ENCODE measurements at regions not wholly inside any gene's neighbourhood (a gene's known extent, or its start where the extent isn't known, plus 50 kb on each side); places are given as distances from the start of the nearest gene placed in this dataset.

DNA sequence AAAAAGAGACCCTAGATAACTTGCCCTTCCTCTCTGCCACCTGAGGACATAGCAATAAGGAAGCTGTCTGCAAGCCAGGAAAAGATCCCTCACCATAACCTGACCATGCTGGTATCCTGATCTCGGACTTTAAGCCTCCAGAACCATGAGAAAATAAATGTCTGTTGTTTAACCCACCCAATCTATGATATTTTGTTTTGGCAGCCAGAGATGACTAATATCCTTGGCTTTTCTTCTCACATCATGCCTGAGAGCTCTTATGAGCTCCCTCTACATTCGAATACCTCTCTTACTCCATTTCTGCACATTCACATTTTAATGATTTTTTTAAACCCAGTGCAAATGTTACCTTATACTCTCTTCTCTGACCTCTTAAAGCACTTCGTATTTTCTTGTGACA, 214.0 kb upstream of the CHRM2 start:
- Histone ChIP-seq H3K27ac (ENCODE audit: low read depth, low read length) (no peak overlapping the region), H2AFZ (ENCODE audit: low read depth, low read length, severe bottlenecking) (no peak overlapping the region), H3F3A (ENCODE audit: insufficient read depth) (no peaks in the 10 kb centered on the region), H3K9me2 (replicated peaks; ENCODE audit: insufficient read depth, low read length) (no peaks in the 10 kb centered on the region), H3K9ac (ENCODE audit: low read length) (no peak overlapping the region), H3K79me2 (ENCODE audit: insufficient read depth, low read length) (no peaks in the 10 kb centered on the region), H4K20me1 (ENCODE audit: low read depth, low read length) (no peaks in the 10 kb centered on the region), H3K27me3 (ENCODE audit: low read length) (no peaks in the 10 kb centered on the region), H3K36me3 (ENCODE audit: low read length) (no peaks in the 10 kb centered on the region), H3K4me3 (ENCODE audit: insufficient read depth, low read length, poor library complexity, severe bottlenecking) (no peak overlapping the region), H3K9me3 (ENCODE audit: insufficient read depth, low read length) (no peaks in the 10 kb centered on the region), H3K4me2 (ENCODE audit: low read depth, low read length, poor library complexity, severe bottlenecking) (no peak overlapping the region)
- TF ChIP-seq, protein P1, sequence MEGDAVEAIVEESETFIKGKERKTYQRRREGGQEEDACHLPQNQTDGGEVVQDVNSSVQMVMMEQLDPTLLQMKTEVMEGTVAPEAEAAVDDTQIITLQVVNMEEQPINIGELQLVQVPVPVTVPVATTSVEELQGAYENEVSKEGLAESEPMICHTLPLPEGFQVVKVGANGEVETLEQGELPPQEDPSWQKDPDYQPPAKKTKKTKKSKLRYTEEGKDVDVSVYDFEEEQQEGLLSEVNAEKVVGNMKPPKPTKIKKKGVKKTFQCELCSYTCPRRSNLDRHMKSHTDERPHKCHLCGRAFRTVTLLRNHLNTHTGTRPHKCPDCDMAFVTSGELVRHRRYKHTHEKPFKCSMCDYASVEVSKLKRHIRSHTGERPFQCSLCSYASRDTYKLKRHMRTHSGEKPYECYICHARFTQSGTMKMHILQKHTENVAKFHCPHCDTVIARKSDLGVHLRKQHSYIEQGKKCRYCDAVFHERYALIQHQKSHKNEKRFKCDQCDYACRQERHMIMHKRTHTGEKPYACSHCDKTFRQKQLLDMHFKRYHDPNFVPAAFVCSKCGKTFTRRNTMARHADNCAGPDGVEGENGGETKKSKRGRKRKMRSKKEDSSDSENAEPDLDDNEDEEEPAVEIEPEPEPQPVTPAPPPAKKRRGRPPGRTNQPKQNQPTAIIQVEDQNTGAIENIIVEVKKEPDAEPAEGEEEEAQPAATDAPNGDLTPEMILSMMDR (IDR thresholded peaks at IDR 0.05; ENCODE audit: insufficient read depth, low read length, poor library complexity, severe bottlenecking), result no peak
- no peak for TF ChIP-seq EZH2phosphoT487 (conservative IDR thresholded peaks at IDR 0.05; ENCODE audit: low read length)

DNA sequence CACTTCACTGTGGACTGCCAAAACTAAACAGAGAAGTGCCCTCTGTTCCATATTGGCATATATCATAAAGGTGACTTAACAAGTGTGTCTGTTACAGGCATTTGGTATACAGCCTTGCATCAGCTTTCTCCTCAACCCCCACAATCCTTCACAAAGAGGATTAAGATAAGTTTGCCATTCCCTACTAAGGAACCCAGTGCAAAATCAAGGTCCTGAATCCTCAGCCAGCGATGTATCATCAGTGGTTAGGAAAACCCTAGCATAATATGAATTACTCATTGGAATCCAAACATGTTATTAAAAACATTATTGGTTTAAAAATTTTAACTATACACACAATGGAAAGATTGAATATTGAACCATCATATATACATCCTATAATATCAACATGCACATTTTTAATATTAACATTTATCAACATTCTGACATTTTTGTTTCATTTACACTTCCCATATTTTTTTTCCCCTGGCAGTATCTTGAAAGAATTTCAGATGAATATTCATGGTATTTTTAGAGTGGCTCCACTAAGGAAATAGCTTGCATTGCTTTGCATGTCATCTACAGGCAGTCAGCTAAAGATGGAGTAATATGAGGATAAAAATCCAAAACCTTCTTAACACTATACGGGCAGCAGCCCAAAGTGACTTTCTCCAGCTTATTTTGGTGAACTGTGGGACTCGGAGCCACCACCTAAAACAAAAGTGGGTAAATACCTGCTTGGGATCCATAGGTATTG, 215.6 kb upstream of the CHRM2 start:
- Histone ChIP-seq H3K27me3 (ENCODE audit: low read length) (no peaks in the 10 kb centered on the region), H3K27ac (ENCODE audit: low read depth, low read length) (no peak overlapping the region), H3K79me2 (ENCODE audit: insufficient read depth, low read length) (no peaks in the 10 kb centered on the region), H3K9ac (ENCODE audit: low read length) (no peak overlapping the region), H3K9me3 (ENCODE audit: insufficient read depth, low read length) (no peaks in the 10 kb centered on the region), H3K4me2 (ENCODE audit: low read depth, low read length, poor library complexity, severe bottlenecking) (no peak overlapping the region), H3F3A (ENCODE audit: insufficient read depth) (no peaks in the 10 kb centered on the region), H4K20me1 (ENCODE audit: low read depth, low read length) (no peaks in the 10 kb centered on the region), H3K4me3 (ENCODE audit: insufficient read depth, low read length, poor library complexity, severe bottlenecking) (no peak overlapping the region), H2AFZ (ENCODE audit: low read depth, low read length, severe bottlenecking) (no peak overlapping the region), H3K9me2 (replicated peaks; ENCODE audit: insufficient read depth, low read length) (no peaks in the 10 kb centered on the region), H3K36me3 (ENCODE audit: low read length) (no peaks in the 10 kb centered on the region)
- no peak for TF ChIP-seq EZH2phosphoT487 (conservative IDR thresholded peaks at IDR 0.05; ENCODE audit: low read length)
- TF ChIP-seq, protein P1 (IDR thresholded peaks at IDR 0.05; ENCODE audit: insufficient read depth, low read length, poor library complexity, severe bottlenecking), result no peak

DNA sequence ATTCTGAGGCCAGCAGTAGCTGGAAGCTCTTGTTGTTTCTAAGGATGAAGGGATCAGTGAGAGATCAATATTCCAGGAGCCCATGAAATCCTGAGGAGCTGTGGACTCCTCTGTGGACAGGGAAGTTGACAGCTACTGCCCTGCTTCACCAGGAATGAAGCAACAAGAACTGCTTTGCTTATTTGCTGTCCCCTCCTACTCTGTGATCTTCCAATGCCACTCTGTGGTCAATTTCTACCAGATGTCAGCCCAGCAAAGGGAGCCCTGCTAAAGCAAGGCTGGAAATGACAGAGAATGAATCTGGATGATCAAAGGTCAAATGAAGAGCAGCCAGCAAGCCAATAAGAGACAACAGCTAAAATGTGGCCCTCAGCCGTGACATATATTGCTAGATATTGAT, 227.5 kb upstream of the CHRM2 start:
- Histone ChIP-seq H4K20me1 (ENCODE audit: low read depth, low read length) (no peaks in the 10 kb centered on the region), H3K9ac (ENCODE audit: low read length) (no peak overlapping the region), H3K79me2 (ENCODE audit: insufficient read depth, low read length) (no peaks in the 10 kb centered on the region), H3K9me3 (ENCODE audit: insufficient read depth, low read length) (no peaks in the 10 kb centered on the region), H3K4me2 (ENCODE audit: low read depth, low read length, poor library complexity, severe bottlenecking) (no peak overlapping the region), H3K9me2 (replicated peaks; ENCODE audit: insufficient read depth, low read length) (no peaks in the 10 kb centered on the region), H3K4me3 (ENCODE audit: insufficient read depth, low read length, poor library complexity, severe bottlenecking) (no peak overlapping the region), H3F3A (ENCODE audit: insufficient read depth) (no peaks in the 10 kb centered on the region), H3K36me3 (ENCODE audit: low read length) (no peaks in the 10 kb centered on the region), H3K27me3 (ENCODE audit: low read length) (no peaks in the 10 kb centered on the region), H2AFZ (ENCODE audit: low read depth, low read length, severe bottlenecking) (no peak overlapping the region), H3K27ac (ENCODE audit: low read depth, low read length) (no peak overlapping the region)
- no peak for TF ChIP-seq EZH2phosphoT487 (conservative IDR thresholded peaks at IDR 0.05; ENCODE audit: low read length)
- TF ChIP-seq, protein P1 (IDR thresholded peaks at IDR 0.05; ENCODE audit: insufficient read depth, low read length, poor library complexity, severe bottlenecking), result no peak
